Duodenal mucosa (tissue), 2 donors: ENCODE measurements at regions not wholly inside any gene's neighbourhood (a gene's known extent, or its start where the extent isn't known, plus 50 kb on each side); places are given as distances from the start of the nearest gene placed in this dataset.

ENCODE experiments used
- H3K27ac ChIP-seq: one replicate; pipeline ENCODE4 v1.7.0; 2013; ENCODE audit warnings: low read depth, low read length
- H3K27me3 ChIP-seq, 2 donors: one replicate each; pipeline ENCODE4 v1.7.0; 2013; ENCODE audit warnings: low read length in 2 of 2, control low read depth in 1 of 2; ENCODE audit not compliant: insufficient read depth in 2 of 2, control insufficient read depth in 1 of 2
- H3K36me3 ChIP-seq, 2 donors: one replicate each; pipeline ENCODE4 v1.7.0; 2013; ENCODE audit warnings: low read length in 2 of 2, control low read depth in 1 of 2; ENCODE audit not compliant: insufficient read depth in 2 of 2, control insufficient read depth in 1 of 2
- H3K4me1 ChIP-seq, 2 donors: one replicate each; pipeline ENCODE4 v1.7.0; 2013; ENCODE audit warnings: low read length in 2 of 2, control low read depth in 1 of 2; ENCODE audit not compliant: insufficient read depth in 2 of 2, control insufficient read depth in 1 of 2
- H3K4me3 ChIP-seq, 2 donors: one replicate each; pipeline ENCODE4 v1.7.0; 2013; ENCODE audit warnings: low read length in 2 of 2, low read depth in 1 of 2
- H3K9ac ChIP-seq, 2 donors: one replicate each; pipeline ENCODE4 v1.7.0; 2013; ENCODE audit warnings: low read length in 2 of 2, low read depth in 1 of 2
- H3K9me3 ChIP-seq, 2 donors: one replicate each; pipeline ENCODE4 v1.7.0; 2013; ENCODE audit warnings: low read length in 2 of 2, control low read depth in 1 of 2; ENCODE audit not compliant: control insufficient read depth in 1 of 2

- Histone ChIP-seq H3K27ac (no peak overlapping the region), H3K9ac (no peak overlapping the region), H3K36me3 (no peaks in the 10 kb centered on the region), H3K4me3 (no peak overlapping the region), H3K27me3 (no peaks in the 10 kb centered on the region), H3K9me3 (no peaks in the 10 kb centered on the region), H3K4me1 (no peaks in the 10 kb centered on the region)
Measured at GRCh38 chr2:146852661-146853060, 992.2 kb upstream of the ACVR2A start.

GRCh38 chr2:146850746-146851145 is 994.1 kb upstream of the ACVR2A start:
- H3K4me1 ChIP-seq = no peaks in the 10 kb centered on the region
- H3K4me3 ChIP-seq = no peak overlapping the region
- no peaks in the 10 kb centered on the region for H3K9me3 ChIP-seq
- H3K27me3 ChIP-seq = no peaks in the 10 kb centered on the region
- H3K27ac ChIP-seq = no peak overlapping the region
- H3K36me3 ChIP-seq = no peaks in the 10 kb centered on the region
- no peak overlapping the region for H3K9ac ChIP-seq

GRCh38 chr2:146847846-146848245 is 997.0 kb upstream of the ACVR2A start:
- Histone ChIP-seq H3K9ac (no peak overlapping the region), H3K36me3 (no peaks in the 10 kb centered on the region), H3K4me3 (no peak overlapping the region), H3K27me3 (no peaks in the 10 kb centered on the region), H3K9me3 (no peaks in the 10 kb centered on the region), H3K4me1 (no peaks in the 10 kb centered on the region), H3K27ac (no peak overlapping the region)

GRCh38 chr2:146844226-146844990 is 1000.4 kb upstream of the ACVR2A start:
- Histone ChIP-seq H3K9ac (no peak overlapping the region), H3K27ac (no peak overlapping the region), H3K27me3 (no peaks in the 10 kb centered on the region), H3K4me1 (no peaks in the 10 kb centered on the region), H3K9me3 (no peaks in the 10 kb centered on the region), H3K4me3 (no peak overlapping the region), H3K36me3 (no peaks in the 10 kb centered on the region)

- H3K27me3 ChIP-seq = no peaks in the 10 kb centered on the region
- H3K9ac ChIP-seq = no peak overlapping the region
- H3K9me3 ChIP-seq = no peaks in the 10 kb centered on the region
- H3K4me1 ChIP-seq = no peaks in the 10 kb centered on the region
- H3K27ac ChIP-seq = no peak overlapping the region
- H3K4me3 ChIP-seq = no peak overlapping the region
- H3K36me3 ChIP-seq = no peaks in the 10 kb centered on the region
Measured at GRCh38 chr2:146837857-146838256, 1007.0 kb upstream of the ACVR2A start.

- no peaks in the 10 kb centered on the region for H3K4me1 ChIP-seq
- H3K9ac ChIP-seq = no peak overlapping the region
- no peak overlapping the region for H3K4me3 ChIP-seq
- no peaks in the 10 kb centered on the region for H3K36me3 ChIP-seq
- H3K27me3 ChIP-seq = no peaks in the 10 kb centered on the region
- no peak overlapping the region for H3K27ac ChIP-seq
- H3K9me3 ChIP-seq = no peaks in the 10 kb centered on the region
Measured at GRCh38 chr2:146826388-146826787, 1018.4 kb upstream of the ACVR2A start.

GRCh38 chr2:146821836-146822316 is 1023.0 kb upstream of the ACVR2A start:
- H3K9me3 ChIP-seq = no peaks in the 10 kb centered on the region
- no peaks in the 10 kb centered on the region for H3K27me3 ChIP-seq
- H3K36me3 ChIP-seq = no peaks in the 10 kb centered on the region
- H3K27ac ChIP-seq = no peak overlapping the region
- no peak overlapping the region for H3K4me3 ChIP-seq
- no peaks in the 10 kb centered on the region for H3K4me1 ChIP-seq
- H3K9ac ChIP-seq = no peak overlapping the region

GRCh38 chr2:146820672-146821071 is 1024.2 kb upstream of the ACVR2A start:
- Histone ChIP-seq H3K36me3 (no peaks in the 10 kb centered on the region), H3K27me3 (no peaks in the 10 kb centered on the region), H3K9ac (no peak overlapping the region)

GRCh38 chr2:146818122-146818521 is 1026.7 kb upstream of the ACVR2A start:
- Histone ChIP-seq H3K36me3 (no peaks in the 10 kb centered on the region), H3K9ac (no peak overlapping the region), H3K27me3 (no peaks in the 10 kb centered on the region), H3K4me1 (no peaks in the 10 kb centered on the region), H3K27ac (no peak overlapping the region), H3K9me3 (no peaks in the 10 kb centered on the region), H3K4me3 (no peak overlapping the region)

More at GRCh38 chr2:146820672-146821071, 1024.2 kb upstream of the ACVR2A start:
- Histone ChIP-seq H3K27ac (no peak overlapping the region), H3K4me3 (no peak overlapping the region), H3K9me3 (no peaks in the 10 kb centered on the region), H3K4me1 (no peaks in the 10 kb centered on the region)

GRCh38 chr2:146817613-146818012 is 1027.2 kb upstream of the ACVR2A start:
- Histone ChIP-seq H3K36me3 (no peaks in the 10 kb centered on the region), H3K4me3 (no peak overlapping the region), H3K4me1 (no peaks in the 10 kb centered on the region)

More at GRCh38 chr2:146817613-146818012, 1027.2 kb upstream of the ACVR2A start:
- Histone ChIP-seq H3K9ac (no peak overlapping the region), H3K9me3 (no peaks in the 10 kb centered on the region), H3K27me3 (no peaks in the 10 kb centered on the region), H3K27ac (no peak overlapping the region)
